ENCODE measurements at regions not wholly inside any gene's neighbourhood (a gene's known extent, or its start where the extent isn't known, plus 50 kb on each side); places are given as distances from the start of the nearest gene placed in this dataset.
"Not testable (repeated sequence)": the region's sequence is repeated elsewhere in the genome, so short reads cannot be mapped to it uniquely, and the experiment has no call there.

DNA sequence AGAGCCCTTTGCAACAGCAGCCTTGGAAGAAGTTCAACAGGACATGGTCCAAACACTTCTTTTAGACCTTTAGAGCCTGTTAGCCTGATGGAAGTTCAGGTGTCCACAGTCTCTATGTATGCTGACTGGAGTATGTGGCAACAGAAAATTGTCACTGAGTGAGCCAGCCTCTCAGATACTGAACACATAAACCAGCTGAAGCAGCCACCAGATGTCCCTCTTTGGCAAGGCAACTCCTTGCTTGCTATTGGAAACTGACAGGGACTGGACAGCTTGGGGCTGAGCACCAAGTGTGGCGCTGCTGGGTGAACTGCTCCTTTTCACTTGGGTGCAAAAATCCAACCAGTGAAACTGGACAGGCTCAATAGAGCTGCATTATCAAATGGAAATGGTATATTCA, 1344.9 kb downstream of the RPIA start:
- H3K9me3 ChIP-seq; H3K4me1 ChIP-seq; H3K36me3 ChIP-seq; intact Hi-C loops (cut with DNase I; ENCODE audit: low total_unique reads); H3K4me3 ChIP-seq; DNase-seq (ENCODE audit: low spot score in 2 of 2); H3K27ac ChIP-seq; H3K27me3 ChIP-seq: not testable (repeated sequence)

DNA sequence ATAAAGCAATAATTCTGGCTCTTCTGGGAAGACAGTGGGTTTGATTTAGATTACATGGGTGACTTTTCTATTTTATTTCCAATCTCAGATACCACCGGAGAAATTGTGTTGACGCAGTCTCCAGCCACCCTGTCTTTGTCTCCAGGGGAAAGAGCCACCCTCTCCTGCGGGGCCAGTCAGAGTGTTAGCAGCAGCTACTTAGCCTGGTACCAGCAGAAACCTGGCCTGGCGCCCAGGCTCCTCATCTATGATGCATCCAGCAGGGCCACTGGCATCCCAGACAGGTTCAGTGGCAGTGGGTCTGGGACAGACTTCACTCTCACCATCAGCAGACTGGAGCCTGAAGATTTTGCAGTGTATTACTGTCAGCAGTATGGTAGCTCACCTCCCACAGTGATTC, 1347.6 kb downstream of the RPIA start:
- H3K27ac ChIP-seq; H3K9me3 ChIP-seq; DNase-seq (ENCODE audit: low spot score in 2 of 2); H3K4me1 ChIP-seq; H3K4me3 ChIP-seq; H3K27me3 ChIP-seq; intact Hi-C loops (cut with DNase I; ENCODE audit: low total_unique reads); H3K36me3 ChIP-seq: not testable (repeated sequence)

DNA sequence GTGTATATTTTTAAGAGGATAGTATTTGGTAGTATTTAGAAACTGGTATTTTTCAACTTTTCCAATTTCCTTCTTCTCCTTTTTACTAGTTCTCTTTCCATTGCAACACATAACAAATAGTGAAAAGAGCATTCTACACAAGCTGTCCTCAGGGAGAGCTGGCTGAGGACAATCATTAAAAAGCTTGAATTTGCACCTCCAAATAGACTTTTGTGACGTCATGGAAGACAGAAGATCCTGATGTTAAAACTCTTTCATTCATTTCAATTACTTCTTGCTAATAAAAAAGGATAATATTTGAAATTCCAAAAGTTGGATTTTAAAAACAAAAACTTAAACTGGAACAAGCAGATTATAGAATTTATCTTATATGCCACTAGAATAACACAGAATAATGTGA, 1356.3 kb downstream of the RPIA start:
- H3K4me3 ChIP-seq; H3K27ac ChIP-seq; H3K4me1 ChIP-seq; H3K9me3 ChIP-seq; intact Hi-C loops (cut with DNase I; ENCODE audit: low total_unique reads); DNase-seq (ENCODE audit: low spot score in 2 of 2); H3K36me3 ChIP-seq; H3K27me3 ChIP-seq: not testable (repeated sequence)

DNA sequence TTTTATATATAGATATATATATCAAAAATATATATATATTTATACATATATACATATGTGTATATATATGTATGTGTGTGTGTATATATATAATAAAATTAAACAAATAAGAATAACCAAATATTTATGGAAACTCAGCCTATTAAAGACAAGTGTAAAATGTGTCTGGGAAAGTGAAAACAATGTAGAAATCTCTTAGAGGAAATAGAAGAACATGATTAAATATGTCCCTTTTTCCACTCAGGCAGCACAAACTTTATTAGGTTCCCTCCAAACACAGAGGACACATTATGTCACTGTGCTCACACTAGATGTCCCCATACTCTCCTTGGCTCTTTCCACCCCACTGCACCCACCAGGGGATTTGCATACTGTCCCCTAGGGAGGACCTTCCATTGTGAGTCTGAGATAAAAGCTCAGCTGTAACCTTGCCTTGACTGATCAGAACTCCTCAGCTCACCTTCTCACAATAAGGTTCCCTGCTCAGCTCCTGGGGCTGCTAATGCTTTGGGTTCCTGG, 1360.7 kb downstream of the RPIA start:
- H3K27ac ChIP-seq; H3K9me3 ChIP-seq; intact Hi-C loops (cut with DNase I; ENCODE audit: low total_unique reads); H3K27me3 ChIP-seq; H3K36me3 ChIP-seq; DNase-seq (ENCODE audit: low spot score in 2 of 2); H3K4me3 ChIP-seq; H3K4me1 ChIP-seq: not testable (repeated sequence)

DNA sequence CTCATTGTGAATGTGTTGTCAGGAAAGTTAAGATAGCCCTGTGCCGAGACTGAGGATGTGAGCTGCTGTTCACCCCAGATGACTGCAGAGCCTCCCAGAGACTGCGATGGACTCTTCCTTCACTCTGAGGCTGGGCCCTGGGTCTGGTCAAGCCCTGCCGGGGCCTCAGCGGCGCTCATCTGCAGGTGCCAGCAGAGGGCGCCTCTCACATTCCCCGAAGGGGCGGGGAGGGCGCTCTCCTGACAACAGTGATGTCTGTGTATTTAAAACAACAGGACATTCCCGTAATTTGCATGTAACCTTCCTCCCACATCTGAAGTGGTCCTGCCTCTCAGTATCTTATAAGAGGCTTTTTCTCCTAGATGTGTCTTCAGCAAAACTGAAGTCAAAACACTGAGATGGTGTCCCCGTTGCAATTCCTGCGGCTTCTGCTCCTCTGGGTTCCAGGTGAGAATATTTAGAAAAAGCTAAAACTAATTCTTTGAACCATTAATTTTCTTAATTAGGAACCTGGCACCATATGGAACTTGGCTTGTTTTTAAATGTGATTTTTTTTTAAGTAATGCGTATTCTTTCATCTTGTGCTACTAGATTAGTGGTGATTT, 1377.9 kb downstream of the RPIA start:
- Histone ChIP-seq H3K27ac (no peak overlapping the region), H3K36me3 (no peaks in the 10 kb centered on the region), H3K4me3 (no peak overlapping the region), H3K27me3 (peaks cover 0 to 18% of the 10 kb centered on the region in 2 donors), H3K4me1 (no peaks in the 10 kb centered on the region), H3K9me3 (no peaks in the 10 kb centered on the region)
- intact Hi-C loops (cut with DNase I; ENCODE audit: low total_unique reads) = no loop called here
- DNase-seq (ENCODE audit: low spot score in 2 of 2) = no peak
- TF ChIP-seq, protein P1, sequence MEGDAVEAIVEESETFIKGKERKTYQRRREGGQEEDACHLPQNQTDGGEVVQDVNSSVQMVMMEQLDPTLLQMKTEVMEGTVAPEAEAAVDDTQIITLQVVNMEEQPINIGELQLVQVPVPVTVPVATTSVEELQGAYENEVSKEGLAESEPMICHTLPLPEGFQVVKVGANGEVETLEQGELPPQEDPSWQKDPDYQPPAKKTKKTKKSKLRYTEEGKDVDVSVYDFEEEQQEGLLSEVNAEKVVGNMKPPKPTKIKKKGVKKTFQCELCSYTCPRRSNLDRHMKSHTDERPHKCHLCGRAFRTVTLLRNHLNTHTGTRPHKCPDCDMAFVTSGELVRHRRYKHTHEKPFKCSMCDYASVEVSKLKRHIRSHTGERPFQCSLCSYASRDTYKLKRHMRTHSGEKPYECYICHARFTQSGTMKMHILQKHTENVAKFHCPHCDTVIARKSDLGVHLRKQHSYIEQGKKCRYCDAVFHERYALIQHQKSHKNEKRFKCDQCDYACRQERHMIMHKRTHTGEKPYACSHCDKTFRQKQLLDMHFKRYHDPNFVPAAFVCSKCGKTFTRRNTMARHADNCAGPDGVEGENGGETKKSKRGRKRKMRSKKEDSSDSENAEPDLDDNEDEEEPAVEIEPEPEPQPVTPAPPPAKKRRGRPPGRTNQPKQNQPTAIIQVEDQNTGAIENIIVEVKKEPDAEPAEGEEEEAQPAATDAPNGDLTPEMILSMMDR (IDR thresholded peaks at IDR 0.05) = no peak
- TF ChIP-seq POLR2A (IDR thresholded peaks at IDR 0.05) (no peak), POLR2AphosphoS5 (IDR thresholded peaks at IDR 0.05) (no peak)

DNA sequence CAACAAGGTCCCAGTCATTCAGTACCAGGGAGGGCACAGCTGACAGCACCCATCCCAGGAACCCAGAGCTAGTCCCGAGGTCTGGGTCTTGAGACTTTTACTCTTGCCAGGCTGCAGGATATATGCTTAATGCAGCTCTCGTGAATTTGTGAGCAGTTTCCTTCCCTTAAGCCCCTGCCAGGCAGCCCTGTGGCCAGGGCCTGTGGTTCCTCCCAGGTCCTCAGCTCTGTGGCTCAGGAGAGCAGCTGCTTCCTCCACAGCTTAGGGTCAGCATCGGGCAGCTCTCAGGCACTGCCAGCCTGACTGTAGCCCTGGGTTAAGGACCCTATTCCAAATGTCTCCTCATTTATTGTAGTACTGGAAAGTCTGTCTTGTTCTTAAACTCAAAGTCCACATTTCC, 1384.8 kb downstream of the RPIA start:
- DNase-seq (ENCODE audit: low spot score in 2 of 2) = no peak
- Histone ChIP-seq H3K9me3 (no peaks in the 10 kb centered on the region), H3K4me3 (no peak overlapping the region), H3K4me1 (no peaks in the 10 kb centered on the region), H3K27me3 (peaks cover 0 to 9% of the 10 kb centered on the region in 2 donors), H3K27ac (no peak overlapping the region), H3K36me3 (no peaks in the 10 kb centered on the region)
- TF ChIP-seq POLR2A (IDR thresholded peaks at IDR 0.05) (no peak), POLR2AphosphoS5 (IDR thresholded peaks at IDR 0.05) (no peak)
- TF ChIP-seq, protein P1 (IDR thresholded peaks at IDR 0.05) = no peak
- intact Hi-C loops (cut with DNase I; ENCODE audit: low total_unique reads) = no loop called here

DNA sequence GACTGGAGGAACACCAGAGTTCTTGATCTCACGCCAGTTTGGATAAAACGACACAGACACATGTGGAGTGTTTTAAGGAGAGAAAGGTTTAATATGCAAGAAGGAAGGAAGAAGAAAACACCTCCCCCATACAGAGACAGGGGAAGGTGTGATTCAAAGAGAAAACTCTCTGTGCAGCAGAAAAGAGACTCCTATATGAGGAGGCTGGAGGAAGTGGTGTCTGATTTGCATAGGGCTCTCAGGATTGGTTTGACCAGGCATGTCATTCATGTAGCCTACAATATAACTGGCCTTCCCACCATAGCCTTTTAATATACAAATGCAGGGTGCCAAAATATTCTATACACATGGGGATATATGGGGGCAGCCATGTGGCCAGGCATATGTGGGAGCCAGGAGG, 1386.5 kb downstream of the RPIA start:
- no peak overlapping the region for H3K4me3 ChIP-seq
- H3K36me3 ChIP-seq = no peaks in the 10 kb centered on the region
- H3K9me3 ChIP-seq = no peaks in the 10 kb centered on the region
- H3K27me3 ChIP-seq = peaks cover 0 to 9% of the 10 kb centered on the region in 2 donors
- intact Hi-C loops (cut with DNase I; ENCODE audit: low total_unique reads) = no loop called here
- no peak overlapping the region for H3K27ac ChIP-seq
- no peak for DNase-seq (ENCODE audit: low spot score in 2 of 2)
- TF ChIP-seq, protein P1 (IDR thresholded peaks at IDR 0.05) = no peak
- no peak for TF ChIP-seq POLR2A (IDR thresholded peaks at IDR 0.05)
- no peak for TF ChIP-seq POLR2AphosphoS5 (IDR thresholded peaks at IDR 0.05)
- no peaks in the 10 kb centered on the region for H3K4me1 ChIP-seq
